HS-27A (cell line): ENCODE measurements at regions not wholly inside any gene's neighbourhood (a gene's known extent, or its start where the extent isn't known, plus 50 kb on each side); places are given as distances from the start of the nearest gene placed in this dataset.

Source experiments
- DNase-seq: peaks from one replicate; pipeline ENCODE4 v3.0.0-alpha.2; 2012; ENCODE audit warnings: low read depth, missing footprints

DNA sequence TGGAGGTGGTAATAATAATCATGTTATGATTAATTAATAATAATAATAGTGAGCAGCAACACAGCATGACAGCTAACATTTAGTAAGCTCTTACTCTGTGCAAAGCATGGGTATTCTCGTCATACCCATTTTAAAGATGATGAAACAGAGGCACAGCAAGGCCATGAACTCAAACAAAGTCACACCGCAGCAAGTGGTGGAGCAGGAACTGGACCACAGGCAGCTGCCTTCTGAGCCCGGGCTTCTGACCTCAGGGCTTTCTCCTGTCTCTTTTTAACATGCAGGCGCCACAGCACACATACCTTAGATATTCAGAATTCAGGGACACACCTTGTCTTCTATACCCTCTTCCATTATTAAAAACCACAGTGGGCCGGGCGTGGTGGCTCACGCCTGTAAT lies 50.7 kb upstream of the SPATA12 start:
- DNase-seq = no peak

DNA sequence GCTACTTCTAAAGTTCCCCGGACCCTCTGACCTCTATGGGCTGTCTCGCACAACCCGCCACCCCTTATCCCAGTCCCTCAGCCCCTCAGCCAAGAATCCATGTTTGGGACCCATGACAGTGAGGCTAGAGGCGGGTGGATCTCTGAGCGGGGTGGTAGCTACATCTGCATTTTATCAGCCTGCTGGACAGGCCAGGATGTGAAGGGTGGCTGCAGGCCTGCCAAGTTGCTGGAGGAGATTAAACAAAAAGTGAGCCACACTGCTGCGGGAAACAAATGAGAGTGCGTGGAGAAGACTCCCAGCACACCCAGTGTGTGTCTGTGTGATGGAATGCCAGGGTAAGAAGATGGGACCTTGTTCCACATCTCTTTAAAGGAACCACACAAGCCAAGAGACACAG lies 51.1 kb upstream of the SPATA12 start:
- no peak for DNase-seq

DNA sequence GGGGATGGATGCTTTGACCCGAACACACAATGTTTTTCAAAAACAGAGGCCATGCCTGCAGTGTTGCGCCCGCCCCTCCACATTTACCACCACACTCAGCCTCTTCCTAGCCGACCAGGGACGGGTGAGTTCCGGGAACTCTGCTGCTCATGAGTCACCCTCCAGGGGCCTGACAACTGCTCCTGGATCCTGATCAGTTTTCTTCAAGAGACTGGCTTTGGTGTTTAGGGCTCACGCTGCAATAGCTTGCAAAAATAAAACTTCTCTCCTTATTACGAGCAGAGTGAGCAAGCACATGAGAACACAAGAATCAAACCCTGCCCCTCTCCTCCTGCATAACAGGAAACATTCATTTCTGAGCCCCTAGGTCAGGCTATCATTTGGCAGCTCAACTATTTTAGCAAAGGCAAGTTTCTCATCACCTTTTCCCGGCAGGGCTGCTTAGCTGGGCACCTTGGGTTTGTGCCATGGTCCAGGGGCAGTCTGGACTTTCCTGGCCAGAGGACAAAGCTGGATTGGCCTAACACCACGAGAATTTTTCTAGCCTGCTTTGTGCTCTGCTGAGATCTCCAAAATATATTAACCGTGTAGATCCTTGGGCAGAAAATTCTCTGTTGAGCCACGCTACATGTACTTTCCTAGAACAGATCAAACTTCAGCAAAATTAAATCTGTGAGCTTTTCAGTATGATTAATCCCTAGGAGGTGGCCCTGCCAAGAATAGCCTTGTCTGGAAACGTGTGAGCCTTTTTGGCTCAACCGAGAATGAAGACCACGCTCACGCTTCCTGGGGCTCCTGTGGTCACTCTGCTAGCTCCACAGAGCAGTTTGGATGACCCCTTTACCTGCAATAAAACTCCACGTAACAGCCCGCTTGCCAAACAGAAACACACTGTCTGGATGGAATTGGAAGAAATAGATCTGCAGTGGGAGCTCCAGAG lies 52.7 kb upstream of the SPATA12 start:
- peak; percentile 47 for DNase-seq

DNA sequence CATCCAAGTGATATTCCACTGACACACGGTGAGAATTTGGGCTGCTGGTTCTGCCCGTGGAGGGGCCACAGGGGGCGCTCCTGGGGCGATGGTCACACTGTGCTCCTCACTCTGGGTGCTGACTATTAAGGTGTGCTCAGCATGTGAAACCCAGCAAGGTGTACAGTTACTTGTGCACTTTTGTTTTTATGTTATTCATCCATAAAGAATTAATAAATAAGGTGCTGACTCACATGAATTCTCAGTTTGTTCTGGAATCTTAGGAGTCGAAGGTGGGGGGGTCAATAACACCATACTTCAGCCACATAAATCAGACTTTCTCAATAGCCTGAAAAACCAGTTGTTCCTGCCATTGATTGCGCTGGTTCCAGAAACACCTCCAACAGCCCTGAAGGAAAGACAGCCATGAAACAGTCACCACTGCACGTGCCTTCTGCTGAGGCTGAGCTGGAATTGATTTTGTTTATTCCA lies 53.5 kb upstream of the SPATA12 start:
- no peak for DNase-seq

DNA sequence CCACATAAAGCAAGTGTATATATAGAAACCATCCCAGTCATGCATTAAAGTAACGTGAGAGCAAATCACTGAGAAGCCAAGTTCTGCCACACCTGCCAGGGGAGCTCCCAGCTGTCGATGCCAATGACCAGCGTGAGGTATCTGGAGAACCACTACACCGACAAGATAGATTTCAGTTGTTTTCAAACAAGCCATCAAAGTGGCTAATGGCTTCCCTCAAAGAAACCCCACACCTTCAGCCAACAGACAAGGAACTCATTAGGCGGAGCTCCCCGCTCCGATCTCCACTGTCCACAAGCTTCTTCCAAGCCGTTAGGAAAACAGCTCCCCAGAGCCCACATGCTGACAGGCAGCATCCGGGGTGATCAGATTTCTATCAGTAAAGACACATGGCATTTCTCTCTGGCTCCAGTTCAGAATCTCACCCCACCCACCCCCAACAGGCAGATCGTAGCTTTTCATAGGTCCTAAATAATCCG lies 54.2 kb upstream of the SPATA12 start:
- DNase-seq = no peak

DNA sequence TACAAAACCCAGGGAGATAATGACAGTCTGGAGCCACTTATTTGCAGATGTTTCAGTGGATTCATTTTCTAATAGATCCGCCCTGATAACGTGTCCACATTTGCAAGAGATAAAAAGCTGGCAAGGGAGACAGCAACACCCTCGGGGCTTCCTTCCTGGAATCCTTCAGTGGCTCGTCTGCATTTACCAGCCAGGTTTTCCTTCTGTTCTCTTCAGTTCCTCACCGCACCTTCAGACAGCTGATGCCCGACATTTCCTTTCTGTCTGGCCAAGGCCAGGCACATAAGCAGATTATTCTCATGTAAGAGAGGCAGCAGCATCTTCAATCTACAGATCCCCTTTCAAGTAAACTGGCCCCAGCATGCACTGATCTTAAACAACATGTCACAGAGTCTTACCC lies 56.2 kb upstream of the SPATA12 start:
- no peak for DNase-seq

DNA sequence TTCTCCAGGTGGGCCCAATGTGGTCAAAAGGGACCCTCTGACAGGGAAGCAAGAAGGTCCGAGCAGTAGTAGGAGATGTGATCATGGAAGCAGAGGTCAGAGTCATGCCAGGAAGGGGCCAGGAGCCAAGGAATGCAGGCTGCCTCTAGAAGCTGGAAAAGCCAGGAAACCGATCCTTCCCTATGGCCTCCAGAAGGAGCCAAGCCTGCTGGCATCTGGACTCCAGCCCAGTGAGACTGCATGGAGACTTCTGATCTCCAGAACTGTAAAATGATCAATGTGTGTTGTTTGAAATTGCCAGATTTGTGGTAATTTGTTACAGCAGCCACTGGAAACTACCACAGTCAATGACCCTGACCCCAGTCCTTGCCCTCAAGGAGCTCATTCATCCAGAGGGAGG lies 56.8 kb upstream of the SPATA12 start:
- DNase-seq = no peak

DNA sequence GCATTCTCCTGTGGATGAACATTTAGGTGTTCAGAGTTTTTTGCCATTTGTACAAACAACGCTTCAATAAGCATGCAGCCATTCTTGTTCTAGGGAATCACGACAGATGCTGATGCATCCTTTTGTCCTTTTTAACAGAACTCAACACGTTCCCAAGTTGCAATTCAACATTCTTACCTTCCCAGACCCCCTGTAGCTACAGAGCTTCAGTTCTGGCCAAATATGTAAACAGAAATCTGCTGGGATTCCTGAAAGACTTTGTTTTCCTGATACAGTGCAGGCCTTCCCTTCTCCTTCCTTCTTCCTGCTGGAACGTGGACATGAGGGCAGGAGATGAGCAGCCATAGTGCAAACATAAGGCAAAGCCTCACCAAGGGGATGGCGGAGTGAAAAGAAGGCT lies 59.1 kb upstream of the SPATA12 start:
- no peak for DNase-seq

DNA sequence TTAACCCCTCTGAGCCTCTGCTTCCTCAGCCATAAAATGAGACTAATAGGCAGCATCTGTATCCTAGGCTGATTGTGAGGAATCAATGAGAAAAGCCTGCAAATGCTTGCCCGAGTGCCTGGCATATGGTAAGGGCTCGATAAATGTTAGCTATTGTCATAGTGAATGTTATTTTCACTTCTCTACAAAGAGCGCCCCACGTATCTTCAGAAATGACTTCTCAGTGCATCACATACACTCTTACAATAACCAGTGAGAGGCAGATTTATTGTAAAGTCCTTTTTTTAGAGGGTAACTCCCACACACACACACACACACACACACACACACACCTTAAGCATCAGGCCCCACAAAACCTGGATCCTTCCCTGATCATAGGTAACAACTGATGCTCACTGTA lies 60.5 kb upstream of the SPATA12 start:
- no peak for DNase-seq

DNA sequence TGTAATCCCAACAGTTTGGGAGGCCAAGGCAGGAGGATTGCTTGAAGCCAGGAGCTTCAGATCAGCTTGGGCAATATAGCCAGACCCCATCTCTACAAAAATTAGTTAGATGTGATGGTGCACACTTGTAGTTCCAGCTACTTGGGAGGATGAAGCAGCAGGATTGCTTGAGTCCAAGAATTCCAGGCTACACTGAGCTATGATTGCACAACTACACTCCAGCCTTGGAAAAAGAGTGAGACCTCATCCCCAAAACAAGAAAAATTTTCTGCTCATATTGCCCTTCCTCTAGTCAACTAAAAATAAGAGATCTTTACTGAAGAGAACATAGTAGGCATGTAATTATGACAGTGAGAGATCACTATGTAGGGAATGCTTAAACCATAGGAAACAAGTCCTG lies 60.9 kb upstream of the SPATA12 start:
- DNase-seq = no peak

DNA sequence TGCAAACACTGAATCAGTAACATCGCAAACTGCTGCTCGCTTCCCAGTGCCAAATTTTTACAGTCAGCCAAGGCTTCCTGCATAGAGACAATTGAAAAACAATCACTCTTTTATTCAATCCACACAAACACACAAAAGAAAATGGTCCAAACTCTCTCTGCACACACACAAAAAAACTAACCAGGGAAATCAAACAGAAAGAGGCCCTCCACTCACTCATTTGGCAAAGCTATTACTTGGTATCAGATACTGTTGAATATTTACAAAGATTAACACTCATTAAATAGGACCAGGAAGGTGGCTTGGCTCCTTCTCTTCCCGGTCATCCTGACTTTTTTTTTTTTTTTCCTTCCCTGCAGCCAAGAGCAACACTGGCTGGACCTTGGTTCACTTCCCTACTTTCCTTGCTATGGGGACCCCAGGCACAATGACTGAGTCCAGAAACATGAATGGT lies 62.4 kb upstream of the SPATA12 start:
- no peak for DNase-seq

DNA sequence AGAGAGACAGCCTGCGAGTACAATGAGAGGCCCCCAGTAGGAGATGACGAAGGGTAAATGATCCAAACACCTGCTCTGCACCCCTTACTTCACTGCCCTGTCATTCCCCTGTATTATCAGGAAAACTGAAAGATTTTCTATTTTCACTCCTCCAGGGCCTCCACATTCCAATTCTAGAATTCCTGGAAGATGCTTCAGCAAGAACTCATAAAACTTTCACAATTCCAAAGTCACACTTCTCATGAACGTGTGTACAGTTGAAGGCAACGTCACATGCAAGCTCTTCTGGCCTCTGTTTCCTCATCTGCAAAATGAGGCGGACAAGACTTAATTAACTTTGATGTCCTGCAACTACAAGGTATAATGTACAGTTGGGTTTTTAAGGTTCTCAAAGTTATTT lies 62.8 kb upstream of the SPATA12 start:
- DNase-seq = no peak

DNA sequence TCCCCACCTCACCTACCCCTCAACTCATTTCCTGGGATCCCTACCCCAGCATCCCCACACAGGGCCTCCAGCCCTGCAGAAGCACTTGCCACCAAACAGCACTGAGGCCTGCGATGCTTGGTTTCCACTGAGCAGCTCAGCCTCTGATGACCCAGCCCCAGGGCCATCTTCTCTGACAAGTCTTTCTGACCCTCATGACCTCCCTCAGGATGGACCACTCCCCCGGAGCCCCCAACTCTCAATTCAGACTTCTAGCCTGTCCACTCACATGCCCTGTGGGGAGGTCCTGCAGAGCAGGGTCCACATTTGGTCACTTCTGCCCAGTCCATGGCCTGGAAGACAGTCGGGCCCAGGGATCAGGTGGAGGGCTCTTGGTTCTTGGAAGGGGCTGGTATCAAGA lies 63.4 kb upstream of the SPATA12 start:
- DNase-seq = no peak

DNA sequence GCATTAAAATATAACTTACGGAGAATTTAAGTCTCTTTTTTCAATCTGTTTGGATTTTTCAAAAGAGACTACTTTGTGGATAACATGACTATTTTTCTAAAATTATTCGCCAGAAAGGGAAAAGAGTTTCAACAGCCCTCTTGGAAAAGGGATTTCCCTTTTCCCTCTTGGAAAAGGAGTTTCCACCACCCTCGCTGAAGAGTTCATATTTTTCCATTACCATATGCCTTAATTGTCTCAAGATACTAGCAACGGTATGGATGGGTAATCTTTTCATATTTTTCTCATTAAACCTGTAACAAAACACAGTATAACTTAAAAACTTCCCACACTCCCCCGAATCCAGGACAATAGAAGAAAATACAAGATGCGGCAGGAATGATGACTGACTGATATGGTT lies 66.1 kb upstream of the SPATA12 start:
- DNase-seq = no peak

DNA sequence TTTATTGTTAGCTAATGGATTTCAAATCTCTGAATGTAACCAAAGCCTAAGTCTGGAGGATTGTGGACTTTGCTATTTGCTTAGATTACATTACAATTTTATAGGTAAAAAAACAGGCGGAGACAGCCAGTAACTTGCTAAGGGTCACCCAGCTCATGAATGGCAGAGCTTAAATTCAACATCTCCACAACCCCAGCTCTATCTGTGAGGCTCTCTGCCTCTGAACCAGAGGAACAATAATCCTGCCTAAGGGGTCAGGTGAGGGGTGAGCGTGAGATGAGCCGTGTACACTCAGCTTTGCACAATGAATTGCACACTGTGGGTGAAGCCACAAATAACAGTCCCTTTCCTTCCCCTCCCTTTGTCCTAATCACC lies 69.8 kb upstream of the SPATA12 start:
- no peak for DNase-seq

DNA sequence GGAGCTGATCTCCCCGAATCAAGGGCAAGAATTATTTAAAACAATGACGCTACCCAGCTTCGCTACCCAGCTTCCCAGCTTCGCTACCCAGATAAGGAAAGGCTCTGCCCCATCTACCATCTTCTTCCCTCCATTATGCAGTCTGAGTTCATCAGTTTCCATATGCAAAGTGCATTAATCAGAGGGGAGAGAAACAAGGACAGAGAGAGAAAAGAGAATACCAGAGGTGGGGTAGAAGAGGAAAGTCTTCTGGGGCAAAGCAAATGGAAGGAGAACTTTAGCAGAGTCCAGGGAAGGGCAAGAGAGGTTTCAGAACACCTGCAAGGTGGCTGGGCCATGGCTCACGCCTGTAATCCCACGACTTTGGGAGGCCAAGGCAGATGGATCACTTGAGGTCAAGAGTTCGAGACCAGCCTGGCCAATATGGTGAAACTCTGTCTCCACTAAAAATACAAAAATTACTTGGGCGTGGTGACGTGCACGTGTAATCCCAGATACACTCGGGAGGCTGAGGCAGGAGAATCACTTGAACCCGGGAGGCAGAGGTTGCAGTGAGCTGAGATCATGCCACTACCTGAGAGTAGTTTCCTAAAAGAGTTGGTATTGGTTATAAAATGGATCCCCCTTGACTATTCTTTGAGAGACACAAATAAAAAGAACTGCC lies 70.4 kb upstream of the SPATA12 start:
- DNase-seq = no peak

DNA sequence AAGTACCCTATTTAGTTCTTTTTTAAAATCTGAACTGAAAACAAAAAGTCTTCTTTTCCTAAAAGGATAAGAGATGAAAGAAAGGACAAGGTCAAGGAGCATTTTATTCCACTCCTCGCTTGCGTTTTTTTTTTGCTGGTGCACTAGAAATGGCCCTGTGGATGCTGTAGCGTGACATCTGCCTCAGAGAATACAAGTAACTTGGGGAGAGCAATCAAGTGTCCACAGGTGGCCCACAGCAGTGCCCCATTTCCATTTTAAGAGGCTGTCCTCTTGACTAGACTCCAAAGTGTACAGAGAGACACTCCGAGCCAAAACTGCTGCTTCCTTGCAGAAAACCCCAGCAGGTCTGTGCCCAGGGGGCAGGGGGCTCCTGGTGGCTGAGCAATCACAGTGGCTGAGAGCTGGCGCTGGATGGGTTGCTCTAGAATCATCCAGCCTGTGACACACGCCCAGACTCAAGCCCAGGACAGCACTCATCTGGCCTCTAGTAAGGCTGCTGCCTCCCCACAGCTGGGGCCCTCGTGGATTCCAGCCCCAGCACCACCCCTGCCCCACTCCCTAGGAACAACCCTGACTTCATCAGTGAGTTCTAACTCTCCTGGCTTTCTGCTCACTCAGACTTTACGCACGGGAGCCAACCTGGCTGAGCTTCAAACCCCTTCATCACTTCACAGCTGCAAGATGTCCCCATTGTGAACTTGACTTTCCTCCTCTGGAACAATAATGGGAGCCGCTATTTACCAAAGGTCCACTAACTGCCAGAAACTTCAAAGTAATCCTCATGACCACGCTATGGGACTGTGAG lies 71.1 kb upstream of the SPATA12 start:
- DNase-seq = no peak

DNA sequence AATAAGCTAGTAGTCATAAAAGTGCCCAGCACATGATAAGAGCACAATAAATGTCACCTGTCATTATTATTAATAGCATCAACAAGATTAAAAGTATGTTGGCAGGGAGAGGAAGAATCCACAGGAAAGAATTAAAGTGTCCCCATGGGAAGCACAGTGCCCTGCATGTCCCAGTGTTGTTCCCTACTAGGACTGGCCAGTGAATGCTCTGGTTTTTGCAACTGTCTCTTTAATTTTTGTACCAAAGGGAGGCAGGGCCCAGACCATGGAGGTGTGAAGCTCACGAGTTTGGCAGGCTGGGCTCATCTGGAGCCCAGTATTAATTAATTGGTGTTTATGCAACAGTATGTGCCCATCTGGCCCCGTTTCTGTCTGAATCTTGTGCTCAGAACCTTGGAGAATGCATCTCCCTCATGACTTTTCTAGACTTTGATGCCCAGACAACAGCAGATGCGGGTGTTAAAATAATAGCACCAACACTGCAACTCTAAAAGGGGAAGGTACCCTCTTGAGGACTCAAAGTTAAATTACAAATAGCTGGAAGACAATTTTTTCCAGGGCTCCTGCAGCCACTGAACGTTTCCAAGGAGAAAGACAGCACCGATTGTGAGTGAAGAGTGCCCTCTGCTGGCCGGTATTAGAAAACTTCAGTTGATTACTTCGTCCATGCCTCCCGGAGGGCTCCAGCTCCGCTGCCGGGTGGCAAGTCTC lies 71.9 kb upstream of the SPATA12 start:
- DNase-seq = peak; percentile 53

DNA sequence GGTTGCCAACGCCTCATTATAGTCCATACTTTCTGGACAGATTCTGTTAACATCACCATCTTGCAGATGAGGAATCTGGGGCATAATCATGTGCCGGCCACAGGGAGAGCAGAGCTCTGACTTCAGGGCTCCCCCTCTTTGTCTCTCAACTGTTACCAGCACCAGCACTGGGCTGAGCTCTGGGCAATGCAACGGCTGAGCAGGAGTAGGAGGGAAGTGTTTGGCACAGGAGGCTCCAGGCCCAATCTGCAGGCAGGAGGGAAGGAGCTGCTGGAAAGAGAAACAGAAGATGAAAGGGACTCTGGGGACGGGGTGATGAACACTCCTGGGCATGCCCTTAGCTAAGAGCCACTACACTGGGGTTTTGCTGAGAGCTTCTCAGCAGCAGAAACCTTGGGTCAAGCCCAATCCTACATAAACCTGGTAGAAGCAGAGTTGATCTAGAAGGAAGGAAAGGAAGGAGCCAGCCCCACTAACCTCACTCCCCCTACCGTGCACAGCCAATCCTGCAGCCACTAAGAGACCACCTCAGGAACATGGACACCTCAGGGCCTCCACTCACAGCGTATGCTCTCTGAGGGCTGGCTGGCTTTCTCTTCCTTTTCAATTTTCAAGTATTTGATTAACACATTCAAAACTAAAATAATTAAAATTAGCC lies 73.1 kb upstream of the SPATA12 start:
- DNase-seq = no peak

DNA sequence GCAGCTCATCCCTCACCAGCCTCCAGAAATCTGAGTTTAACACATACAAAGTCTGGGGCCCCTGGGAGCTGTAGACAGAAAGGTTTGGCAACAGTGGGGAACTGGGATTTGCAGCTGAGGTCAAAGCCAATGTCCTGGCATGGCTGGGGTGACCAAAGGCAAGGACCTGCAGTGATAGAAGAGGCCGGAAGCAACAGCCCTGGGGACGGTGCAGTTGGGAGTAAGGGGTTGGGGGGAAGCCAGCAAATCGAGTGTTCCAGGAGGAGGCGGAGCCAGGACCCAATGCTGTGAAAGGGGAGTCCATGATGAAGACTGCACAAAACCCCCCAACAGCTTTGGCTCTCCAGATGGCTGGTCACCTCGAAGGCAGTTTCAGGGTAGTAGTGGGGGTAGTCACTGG lies 74.1 kb upstream of the SPATA12 start:
- no peak for DNase-seq

DNA sequence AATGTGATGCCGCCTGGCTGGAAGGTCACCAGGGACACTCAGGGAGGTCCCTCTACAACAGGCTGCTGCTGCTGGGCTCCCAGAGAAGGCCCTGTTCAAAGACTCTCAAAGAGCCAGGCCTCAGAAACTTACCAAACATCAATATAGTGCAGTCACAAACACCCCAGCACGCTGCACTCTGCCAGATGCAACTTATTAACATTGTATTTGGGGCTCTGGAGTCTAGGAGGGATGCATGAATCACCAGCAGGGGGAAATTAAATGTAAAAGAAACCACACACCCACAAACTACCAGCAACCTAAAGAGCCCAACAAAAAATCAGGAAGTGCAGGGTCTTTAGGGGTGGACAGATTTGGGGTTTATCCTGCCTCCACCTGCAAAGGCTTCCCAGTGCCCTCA lies 74.6 kb upstream of the SPATA12 start:
- DNase-seq = no peak
